HG03159 (cell line): ENCODE measurements at regions not wholly inside any gene's neighbourhood (a gene's known extent, or its start where the extent isn't known, plus 50 kb on each side); places are given as distances from the start of the nearest gene placed in this dataset.

Source experiments
- ATAC-seq: cut with Tn5 transposase; IDR thresholded peaks from one replicate; pipeline ENCODE4 v1.9.1; 2021; ENCODE audit warnings: mild to moderate bottlenecking, moderate library complexity; ENCODE audit not compliant: unreplicated experiment

DNA sequence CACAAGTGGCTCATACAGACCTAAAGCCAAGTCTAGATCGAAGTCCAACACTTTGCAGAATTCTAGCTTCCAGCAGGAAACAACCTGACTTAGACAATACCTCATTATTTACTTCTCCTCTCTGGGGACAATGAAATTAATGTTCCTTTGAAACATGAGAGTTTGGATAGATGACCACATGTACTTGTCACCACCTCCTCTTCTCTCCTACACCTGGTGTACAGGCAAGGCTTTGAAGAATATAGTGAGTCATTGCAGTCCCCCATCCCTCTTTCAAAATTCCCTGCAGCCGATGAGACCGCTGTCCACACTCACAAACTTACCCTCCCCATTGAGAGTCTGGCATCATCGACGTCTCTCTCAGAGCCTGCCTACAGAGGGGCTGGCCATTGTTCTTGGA lies 189.0 kb upstream of the HES1 start:
- ATAC-seq, result no peak

DNA sequence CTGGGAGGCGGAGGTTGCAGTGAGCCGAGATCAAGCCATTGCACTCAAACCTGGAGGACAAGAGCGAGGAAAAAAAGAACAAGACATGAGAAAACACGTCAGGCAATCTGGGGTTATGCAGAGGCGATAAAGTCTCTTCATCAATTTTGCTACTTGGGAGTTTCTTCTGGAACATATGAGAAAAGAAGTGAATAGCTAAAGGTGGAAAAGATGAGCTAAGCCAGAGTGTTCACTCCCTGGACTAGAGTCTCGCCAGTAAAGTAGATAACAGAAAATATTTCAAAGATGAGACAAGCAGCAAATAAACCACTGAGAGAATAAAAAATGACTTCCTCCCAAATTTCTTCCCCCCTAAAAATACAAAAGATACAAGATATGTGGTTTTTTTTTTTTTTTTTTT lies 188.4 kb upstream of the HES1 start:
- no peak for ATAC-seq

DNA sequence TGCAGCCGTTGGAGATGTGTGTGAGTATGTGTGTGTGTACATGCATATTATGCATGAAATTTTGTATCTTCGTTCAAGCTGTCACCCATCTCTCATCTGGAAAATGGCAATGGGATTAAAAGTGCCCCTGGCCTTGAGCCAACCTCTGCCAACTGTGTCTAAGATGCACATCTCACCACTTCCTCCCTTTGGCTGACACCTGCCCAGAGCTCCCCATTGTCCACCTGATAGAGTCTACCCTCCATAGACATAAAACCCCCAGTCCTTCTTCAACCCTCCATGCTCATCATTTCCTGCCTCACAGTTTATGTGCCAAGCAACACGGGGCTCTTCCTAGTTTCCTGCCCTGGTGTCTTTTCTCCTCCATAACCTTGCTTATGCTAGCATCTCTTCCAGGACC lies 187.5 kb upstream of the HES1 start:
- no peak for ATAC-seq

DNA sequence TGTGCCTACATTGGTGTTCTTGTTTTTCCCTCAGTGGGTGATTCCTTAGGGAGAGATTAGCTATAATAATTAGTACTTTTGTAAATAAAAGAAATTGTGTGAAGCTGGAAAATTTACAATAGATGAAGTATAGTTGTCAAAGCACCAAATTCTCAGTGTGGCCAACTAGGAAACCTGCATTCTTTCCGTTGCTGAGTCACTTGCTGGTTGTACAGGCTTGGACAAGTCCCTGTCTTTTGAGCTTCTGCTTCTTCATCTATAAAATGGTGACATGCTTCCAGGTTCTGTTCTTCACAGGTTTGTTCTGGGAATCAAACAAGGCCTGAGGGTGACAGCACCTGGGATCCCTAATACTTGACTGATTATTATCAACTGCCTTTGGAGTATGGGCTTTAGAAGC lies 184.1 kb upstream of the HES1 start:
- no peak for ATAC-seq

DNA sequence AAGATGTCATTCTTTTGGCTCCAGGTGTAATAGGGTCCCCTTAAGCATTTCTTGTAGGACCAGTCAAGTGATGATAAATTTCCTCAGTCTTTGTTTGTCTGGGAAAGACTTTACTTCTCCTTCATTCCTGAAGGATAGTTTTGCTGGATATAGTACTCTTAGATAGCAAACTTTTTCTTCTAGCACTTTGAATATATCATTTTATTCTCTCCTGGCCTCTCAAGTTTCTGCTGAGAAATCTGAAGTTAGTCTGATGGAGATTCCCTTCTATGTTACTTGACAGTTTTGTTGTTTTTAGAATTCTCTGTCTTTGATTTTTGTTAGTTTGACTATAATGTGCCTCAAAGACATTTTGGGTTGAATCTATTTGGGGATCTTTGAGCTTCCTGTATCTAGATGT lies 181.2 kb upstream of the HES1 start:
- no peak for ATAC-seq

DNA sequence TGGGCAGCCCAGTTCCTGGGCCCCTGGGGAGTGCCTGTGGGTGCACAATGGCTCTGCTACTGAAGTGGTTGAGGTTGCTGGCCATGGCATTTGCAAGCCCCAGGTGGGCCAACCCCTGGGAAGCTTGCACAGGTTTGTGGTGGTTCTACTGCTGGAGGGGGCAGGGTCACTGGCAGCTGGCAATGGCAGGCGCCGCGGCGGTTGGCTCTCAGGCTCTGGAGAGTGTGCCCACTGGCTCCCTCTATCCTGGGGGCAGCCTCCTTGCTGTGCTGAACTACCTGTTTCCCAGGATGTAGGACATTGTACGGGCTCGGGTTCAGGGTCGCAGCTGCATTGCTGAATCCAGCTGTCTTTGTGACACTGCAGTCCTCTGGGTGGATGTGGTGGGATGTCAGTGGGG lies 180.2 kb upstream of the HES1 start:
- no peak for ATAC-seq

DNA sequence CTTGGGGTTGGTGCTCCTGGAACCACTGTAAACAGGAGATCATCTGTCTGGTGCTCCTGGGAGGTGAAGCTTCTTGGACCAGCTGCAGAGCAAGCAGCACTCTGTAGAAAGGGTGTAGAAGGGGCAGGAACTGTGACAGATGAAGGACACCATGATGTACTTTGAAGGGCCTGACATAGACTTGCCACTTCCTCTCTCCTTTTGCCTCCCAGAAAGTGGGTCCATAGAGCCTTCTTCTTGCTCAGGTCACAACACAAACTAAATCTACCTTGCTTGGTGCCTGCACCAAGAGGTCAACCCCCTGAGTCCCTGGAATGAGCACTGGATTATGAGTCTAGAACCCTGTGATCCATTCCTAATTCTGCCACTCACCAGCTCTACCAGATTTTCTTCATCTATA lies 176.1 kb upstream of the HES1 start:
- no peak for ATAC-seq

DNA sequence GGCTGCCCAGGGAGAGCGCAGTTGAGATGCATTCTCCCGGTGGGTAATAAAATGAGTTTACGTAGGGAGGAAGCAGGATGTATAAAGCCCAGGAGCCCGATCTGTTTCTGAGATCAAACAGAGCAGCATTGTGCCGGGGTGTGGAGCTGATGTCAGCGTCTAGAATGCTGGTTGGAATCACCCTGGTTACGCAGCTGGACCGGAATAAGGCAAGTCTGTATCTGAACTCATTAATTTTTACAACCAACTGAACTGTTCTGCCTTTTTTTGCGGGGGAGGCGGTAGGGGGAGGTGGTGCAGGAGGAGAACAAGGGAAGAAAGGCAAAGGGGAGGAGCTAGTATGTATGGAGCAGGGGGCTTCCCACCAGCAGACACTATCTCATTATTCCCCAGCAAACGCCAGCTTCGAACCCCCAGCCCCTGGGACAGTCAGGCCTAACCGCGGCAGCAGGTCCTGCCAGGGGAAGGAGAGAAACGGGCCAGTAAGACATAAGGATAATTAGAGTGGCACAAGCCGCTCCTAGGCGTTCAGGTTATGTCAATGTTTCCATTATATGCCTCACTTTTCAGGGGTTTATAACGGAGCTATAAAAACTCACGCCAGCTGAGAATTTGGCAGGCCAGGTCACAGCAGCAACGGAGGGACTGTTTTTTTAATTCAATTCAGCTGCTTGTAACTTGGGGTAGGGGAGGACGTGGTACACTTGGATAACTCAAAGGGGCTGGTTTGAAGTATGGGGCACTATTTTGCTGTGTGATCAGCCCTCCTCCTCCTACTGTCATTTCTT lies 175.3 kb upstream of the HES1 start:
- no peak for ATAC-seq

DNA sequence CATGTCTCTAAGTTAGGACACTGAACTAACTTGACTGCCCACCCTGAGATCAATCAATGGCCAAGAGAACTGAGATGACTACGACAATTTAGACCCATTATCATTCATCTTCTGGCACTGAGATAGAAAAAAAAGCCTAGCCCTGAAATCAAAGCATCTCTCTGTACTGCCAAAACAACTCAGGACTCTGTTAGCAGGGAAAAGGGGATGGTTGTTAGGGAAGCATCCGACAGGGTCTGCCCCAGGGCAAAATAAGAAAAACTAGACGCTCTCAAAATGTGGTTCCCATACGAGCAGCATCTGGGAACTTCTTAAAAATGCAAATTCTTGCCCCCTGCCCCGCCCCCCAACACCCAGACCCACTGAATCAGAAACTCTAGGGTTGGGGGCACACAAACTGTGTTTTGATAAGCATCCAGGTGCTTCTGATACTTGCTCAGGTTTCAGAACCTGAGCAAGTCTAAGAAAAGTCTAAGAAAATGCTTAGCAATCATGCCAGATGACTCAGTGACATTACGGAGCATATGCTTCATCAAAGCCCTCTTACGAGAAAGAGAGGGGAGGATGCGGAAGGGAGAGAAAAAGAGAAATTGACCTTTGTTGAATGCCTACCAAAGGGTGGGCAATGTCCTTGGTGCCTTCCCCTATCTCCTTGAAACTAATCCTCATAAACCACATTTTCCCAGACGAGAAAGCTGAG lies 172.8 kb upstream of the HES1 start:
- ATAC-seq, result no peak

DNA sequence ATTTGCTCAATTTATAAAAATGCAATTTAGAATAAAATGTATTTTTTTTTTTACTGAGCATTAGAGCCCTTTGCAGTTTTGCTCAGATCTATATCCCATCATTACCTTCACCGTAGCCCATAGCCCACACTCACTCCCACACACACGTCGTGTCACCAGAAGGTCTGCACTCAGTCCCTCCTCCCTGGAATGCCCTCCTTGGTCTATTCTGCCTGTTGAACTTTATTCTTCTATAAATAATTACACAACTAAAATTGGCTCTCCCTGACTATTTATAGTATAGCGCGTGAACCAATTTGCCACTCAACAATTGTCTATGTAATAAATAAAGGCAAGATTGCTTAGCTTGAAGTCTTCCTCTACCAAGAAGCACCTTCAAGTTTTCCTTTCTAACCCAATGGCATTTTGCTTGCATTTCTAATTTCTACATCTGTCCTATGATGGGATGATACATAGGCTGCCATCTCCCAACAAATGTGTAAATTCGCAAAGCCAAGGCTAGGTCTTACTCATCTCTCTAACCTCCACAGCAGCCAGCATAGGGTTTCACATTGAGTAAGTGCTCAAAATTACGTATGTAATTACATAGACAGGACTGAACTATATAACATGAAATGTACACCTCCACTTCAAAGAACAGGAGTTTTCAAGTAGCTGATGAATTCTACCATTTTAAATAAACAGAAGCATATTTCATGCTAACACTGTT lies 172.0 kb upstream of the HES1 start:
- peak; percentile 83 for ATAC-seq

DNA sequence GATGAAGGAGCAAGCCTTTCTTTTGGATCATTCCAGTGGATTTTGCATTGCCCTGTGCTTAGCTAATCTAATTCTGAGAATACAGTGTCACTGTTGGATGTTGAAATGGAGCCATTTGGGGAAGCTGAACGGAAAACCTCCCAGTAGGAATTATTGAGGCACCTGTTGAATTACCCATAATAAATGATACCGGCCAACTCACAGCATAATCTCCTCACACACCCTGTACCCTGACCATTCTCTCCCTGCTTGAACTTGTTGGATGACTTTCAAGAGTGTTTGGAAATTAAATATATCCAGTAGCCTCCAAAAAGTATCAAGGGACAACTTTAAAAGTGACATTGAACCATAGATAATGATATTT lies 171.4 kb upstream of the HES1 start:
- ATAC-seq, result no peak

DNA sequence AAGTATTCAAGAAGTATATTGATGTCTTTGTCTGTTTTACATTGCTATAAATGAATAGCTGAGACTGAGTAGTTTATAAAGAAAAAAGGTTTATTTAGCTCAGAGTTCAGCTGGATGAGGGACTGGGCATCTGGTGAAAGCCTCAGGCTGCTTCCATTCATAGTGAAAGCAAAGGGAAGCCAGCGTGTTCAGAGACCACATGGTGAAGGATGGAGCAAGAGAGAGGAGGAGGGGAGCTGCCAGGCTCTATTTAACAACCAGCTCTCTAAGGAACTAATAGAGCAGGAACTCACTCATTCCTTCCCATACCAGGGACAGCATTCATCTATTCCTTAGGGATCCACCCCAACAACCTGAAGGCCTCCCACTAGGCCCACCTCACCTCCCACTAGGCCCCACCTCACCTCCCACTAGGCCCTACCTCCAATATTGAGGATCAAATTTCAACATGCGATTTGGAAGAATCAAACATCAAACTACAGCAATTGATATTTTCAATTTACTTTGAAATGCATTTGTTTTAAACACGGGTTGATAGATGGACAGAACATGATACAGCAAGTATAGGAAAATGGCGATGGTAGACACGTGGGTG lies 167.5 kb upstream of the HES1 start:
- no peak for ATAC-seq

DNA sequence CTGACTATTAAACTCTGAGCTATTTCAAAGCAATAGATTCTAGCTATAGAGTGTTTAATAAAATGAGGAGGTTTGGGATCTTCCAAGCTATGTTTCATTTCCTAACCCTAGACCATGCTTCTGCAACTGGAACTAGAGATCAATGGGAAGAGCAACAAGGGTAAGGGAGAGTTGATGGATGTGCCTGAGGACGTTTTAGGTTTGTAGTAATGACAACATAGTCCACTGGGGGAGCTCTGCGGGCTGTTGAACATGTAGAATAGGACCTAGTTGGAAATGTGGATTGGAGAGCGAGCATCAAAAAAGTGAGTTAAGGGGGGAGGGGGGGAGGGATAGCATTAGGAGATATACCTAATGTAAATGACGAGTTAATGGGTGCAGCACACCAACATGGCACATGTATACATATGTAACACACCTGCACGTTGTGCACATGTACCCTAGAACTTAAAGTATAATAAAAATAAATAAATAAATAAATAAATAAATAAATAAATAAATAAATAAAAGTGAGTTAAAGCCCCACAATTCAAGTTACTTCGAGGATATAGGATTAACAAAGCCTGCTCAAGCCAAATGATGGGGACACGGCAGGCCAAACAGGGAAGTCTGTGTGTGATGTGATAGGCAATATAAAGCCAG lies 165.7 kb upstream of the HES1 start:
- peak; percentile 51 for ATAC-seq

DNA sequence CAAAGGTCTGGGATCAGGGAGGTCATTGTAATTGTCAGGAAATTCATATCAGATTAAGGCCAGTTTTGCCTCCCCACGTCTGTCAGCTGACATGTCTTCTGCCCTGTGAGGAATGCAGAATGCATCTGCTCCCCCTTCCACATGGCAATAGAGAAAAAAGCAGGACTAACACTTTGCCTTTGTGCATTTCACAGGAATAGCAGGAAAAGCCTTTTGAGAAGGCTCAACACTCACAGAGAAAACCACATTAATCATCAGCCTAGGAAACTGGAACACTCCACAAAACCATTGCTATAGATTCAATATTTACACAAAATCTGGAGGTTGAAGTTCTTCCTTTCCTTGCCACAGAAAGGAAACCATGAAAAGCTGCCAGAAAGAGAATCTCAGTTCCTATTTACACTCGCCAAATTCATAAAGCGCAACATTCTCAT lies 165.2 kb upstream of the HES1 start:
- ATAC-seq, result no peak

DNA sequence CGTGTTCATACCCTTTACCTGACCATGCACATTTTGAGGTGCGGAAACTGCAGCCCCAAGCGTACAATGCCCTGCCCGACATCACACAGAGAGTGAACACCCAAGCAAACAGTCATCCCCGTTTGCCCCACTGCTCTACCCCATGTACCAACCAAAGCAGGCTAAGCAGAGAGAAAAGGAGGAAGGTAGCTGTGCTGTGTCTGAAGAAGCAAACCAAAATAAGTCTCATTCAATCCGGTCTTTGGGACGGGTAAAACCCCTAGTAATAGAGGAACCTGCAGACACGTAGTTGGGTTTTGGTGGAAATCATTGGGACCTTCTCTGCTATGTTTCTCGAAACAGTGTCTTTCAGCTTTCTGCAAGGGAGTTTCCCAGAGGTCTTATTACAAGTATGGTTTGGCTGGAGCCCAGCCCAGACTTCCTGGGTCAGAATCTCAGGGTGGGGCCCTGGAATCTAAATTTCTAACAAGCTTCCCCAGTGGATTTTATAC lies 164.6 kb upstream of the HES1 start:
- peak; percentile 61 for ATAC-seq

DNA sequence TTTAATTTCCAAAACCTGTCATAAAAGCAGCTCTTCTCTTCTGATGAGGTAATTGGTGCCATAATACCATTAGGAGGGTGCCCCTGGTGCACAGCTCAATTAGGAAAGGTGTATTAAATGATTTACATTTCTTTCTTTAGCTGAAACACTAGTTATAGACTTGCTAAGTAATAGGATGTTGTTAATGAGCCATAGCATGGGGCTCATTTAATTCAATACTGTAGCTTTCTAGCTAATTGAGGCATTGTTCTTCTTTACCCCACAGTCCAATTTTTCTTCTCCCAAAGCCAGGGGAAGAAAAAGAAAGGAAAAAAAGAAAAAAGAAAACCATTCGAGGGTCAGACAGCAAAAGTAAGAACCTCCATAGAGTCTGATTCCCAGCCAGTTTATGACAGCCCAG lies 164.0 kb upstream of the HES1 start:
- ATAC-seq, result no peak

DNA sequence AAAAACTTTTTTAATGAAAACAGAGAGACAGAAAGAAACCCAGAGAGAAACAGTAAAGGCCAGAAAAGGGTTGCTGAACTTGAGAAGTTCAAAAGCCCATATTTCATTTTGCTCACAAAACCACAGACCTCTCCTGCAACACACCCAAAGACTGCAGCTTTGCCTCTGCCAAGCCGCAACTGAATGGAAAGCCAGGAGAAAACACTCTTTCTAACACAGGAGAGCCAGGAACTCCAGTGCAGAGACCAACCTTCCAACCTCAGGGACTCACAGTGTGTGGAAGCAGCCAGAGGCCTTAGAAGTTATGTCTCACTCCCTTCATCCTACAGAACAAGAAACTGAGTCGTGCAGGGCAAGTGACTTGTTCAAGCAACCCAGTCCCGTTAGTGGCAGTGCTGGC lies 163.1 kb upstream of the HES1 start:
- ATAC-seq, result no peak

DNA sequence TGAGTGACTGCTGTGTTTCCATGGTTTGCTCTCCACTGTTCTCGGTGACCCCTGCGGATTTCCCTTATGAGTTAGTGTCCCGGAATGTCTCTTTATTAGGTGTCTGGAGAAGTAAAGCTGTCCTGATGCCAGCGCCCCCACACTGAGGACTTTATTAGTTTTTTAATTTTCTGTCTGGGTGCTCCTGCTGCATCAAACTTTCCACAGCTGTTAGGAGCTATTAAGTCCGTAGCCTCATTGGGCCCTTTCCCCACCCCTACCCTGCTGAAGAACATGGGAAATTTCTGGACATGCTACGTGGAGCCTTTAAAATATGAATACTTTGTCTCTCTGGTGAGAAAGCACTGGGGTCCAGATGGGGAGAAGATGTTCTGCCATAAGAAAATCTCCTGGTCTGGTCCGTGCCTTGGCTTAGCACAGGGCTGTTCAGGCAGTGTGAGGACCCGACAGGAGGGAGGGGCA lies 161.7 kb upstream of the HES1 start:
- ATAC-seq, result no peak

DNA sequence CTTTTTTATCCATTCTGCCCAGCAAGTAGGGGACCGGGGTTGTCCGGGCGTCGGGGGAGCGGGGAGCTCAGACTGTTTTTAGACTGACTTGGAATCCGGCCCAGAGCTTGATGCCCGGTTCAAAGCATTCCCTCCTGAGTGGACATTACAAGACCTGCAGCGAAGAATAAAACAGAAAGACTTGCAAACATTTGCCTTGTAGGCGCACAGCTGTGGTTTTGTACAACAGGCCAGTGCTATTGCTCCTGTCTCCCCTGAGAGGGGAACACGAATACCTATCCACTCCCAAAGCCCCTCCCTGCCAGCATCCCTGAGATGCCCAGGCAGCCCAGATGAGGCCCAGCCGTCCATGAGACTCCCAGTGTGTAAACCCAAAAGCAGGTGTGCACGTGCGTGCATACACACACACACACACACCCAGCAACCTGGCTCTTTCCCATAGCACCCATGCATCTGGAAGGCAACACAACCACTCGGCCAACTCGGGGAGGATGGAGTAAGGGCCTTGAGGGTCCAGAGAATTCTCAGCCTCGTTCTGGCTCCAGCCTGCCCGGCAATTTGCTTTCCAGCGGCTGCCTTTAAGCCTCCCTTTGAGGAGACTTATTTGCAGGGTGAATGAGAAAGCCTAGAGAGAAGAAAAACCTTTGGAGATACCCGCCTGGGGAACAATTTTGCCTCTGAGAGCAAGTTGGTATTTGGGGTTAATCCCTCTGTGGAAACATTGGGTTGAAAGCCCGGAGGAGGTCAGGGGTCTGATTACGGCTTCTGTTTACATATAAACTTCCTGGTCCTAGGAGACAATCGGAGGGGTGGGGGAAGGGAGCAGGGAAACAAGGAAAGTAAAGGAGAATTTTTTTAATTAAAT lies 161.0 kb upstream of the HES1 start:
- ATAC-seq, result no peak

DNA sequence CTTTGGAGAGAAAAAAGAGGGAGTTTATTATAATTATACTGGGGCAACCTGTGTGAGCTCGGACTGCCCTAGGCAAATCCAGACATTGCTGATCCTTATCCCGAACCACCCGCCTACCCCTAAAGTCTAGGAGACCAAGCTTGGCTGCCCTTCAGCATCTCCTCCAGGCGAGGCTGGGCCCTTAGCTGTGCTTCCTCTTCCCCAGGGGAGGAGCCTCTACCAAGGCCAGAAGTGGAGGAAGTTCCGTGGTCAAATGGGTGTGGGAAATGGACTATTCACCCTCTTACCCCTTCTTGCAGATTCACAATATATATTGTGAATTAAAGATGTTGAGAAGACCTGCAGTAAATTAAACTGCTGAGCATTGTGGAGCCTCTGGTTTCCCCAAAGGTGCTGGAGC lies 158.3 kb upstream of the HES1 start:
- no peak for ATAC-seq
